ENCODE measurements at regions not wholly inside any gene's neighbourhood (a gene's known extent, or its start where the extent isn't known, plus 50 kb on each side); places are given as distances from the start of the nearest gene placed in this dataset.
A peak's percentile ranks its signal among the peaks of the same experiment; 100 is the strongest.

DNA sequence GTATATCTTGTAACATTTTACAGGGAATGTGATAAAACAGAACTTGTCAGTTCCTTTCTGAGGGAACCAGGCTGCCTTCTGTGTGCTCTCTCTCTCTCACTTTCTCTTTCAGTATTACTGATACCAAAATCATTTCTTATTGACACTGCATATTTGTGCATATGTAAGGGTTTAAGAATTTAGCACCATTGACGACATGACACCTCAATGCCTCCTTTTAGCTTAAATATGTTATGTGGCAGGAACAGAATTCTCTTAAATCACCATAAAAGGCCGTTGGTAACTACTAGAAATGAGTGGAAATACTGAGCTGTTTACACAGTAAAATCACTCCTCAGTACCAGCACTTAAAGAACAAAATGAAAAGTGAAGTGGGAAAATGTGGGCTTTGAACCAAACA lies 457.7 kb upstream of the SYT1 start:
- no peak for DNase-seq

DNA sequence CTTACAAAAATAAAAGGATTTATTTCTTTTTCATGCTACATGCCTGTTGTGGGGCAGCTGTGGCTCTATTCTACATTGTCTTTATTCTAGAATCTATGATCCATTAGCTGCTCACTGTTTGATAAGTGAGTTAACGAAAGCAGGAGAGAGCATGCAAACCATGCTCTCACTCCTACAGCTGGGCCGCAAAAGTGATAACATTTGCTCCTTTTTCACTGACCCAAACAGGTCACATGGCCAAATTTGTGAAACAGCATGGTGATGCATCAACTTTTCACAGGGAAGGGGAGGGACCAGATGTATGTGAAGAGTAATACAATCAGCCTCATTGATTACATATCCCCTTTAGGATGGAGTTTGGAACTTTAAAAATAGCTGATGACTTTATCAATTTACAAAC lies 456.9 kb upstream of the SYT1 start:
- no peak for DNase-seq

DNA sequence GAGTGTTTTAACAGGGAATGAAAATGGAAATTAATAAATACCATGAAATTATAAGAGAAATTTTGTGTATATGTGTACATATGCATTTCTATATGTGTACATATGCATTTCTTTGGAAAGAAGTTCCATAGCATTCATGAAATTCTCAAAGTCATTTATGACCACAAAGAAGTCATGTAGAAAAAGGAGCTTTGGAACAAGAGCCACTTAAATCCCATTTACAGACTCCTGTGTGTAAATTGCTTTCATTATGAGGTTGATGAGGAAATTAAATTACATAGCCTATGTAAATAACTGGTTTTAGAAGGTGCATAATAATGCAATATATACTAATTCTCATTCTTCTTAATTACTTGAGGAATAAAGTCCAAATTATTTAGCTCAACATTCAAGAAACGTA lies 450.5 kb upstream of the SYT1 start:
- DNase-seq = no peak

DNA sequence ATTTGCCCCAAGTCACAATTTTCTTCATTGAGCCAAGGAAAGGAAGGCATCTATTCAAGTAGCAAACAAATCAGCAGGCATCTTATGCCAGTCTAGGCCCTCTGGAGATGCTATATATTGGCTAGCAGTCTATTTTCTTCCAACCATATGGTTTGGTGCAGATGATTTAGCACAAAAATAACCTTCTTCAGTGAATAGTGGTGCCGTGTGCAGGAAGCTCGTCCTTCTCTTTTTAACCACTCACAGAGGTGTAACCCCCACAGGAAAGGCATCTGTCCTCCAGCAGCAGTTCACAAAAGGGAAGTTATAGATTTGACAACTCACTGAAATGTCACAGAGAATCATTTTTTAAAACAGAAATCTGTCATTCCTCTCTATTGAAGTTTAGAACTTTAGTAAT lies 445.7 kb upstream of the SYT1 start:
- peak; percentile 5 to 17 for DNase-seq

DNA sequence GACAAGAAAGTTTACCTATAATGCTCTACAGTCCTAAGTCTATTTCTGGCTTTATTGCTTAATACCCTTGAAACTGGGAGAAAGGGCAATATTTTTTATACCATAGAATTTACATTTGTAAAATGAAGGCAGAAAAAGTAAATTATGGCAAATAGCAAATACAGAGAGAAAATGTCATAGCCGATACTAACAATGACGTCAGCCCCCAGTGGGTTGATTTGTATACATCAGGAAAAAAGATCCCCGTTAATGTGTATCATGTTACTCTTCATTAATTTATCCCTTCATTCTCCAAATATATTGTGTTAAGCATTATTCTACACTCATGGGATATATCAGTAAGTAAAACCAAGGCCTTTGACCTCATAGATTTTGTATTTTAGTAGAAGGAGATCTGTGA lies 445.1 kb upstream of the SYT1 start:
- no peak for DNase-seq

DNA sequence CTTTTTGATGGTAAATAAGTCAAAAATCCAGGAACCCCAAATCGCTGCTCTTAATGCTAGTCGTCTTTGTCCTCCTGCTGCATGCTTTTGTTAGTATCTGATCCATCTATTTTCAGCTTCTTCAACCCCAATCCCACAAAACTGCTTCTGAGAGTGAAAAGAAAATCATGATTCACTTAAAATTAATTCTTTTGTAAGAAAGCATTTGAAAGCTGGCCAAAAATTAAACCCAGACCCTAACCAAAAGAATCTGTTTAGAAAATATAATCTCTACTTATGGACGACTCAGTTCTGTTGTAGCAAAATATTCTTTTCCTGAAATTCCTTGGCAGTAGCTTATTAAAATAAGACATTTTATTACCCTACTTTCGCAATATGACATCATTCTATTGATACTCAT lies 443.6 kb upstream of the SYT1 start:
- no peak for DNase-seq

DNA sequence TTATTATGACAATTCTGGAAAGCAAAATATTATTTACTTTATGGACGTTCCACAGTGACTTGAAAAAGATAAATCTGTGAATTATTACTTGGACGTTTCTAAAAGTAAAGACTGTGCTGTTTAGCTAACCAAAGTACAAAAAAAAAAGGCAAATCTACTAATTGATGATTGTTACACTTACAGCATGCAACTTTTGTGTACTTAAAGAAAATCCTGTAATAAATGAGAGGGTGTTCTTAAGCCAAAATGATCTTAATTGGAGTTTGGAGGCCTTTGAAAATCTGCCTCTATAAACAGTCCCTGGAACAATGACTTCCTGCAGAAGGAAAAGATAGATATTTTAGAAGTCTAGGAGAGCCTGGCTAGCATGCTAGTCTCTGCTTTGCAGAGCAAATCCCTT lies 434.0 kb upstream of the SYT1 start:
- DNase-seq = no peak

DNA sequence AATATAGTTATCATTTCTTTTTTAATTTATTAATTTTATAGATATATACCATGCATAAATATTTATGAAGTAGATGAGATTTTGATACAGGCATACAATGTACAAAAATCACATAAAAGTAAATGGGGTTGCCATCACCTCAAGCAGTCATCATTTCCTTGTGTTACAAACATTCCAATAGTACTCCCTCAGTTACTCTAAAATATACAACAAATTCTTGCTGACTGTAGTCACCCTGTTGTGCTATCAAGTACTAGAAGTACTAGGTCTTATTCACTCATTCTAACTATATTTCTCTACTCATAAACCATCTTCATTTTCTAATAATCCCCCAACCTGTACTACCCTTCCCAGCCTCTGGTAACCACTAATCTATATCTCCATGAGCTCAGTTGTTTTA lies 432.6 kb upstream of the SYT1 start:
- no peak for DNase-seq

DNA sequence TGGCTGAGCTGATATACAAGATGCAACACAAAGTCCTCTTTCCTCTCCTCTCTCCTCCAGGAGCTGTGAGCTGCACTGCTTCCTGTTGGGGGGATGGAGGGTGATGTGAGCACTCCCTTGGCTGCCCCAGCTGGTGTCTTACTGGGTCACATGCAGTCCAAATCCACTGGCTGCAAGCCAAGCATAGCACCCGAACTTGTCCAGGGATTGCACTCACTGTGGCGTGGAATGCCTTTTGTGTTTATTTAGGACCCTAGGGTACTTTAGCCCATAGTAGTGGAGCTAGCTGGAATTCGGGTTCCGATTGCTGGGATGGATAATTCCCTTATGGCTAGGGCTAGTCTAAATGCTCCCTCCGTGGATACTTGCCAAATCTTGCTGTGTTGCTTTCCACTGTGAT lies 424.9 kb upstream of the SYT1 start:
- no peak for DNase-seq

DNA sequence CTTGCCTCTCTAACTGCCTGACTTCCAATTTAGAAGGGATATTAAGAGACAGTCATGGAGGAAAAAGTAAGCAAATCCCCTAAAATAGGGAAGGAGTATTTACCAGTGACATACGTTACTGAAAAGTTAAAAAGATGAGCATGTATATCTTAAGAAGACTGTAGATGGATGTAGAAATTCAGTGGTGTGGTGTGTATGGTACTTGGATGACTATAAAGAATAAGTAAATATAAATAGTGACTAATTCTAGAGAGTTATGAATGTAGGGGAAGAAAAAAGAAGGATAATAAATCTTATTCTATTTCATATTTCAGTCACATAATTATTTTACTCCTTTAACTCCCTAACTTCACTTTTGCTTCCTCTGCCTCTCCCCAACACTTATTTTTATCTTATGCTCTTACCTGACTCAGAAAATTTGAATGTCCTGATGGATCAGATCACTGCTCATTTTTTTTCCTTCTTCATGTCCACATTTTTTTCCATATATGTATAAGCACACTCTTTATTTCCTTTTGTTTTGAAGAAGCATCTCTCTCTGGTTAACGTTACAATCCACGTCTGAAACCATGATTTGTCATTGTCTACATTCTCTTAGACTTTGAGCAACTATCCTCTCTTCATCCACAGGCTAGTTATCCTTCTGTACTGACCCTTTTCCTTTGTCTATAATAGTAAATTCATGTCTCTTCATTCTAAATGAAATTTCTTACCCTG lies 422.7 kb upstream of the SYT1 start:
- DNase-seq = no peak

DNA sequence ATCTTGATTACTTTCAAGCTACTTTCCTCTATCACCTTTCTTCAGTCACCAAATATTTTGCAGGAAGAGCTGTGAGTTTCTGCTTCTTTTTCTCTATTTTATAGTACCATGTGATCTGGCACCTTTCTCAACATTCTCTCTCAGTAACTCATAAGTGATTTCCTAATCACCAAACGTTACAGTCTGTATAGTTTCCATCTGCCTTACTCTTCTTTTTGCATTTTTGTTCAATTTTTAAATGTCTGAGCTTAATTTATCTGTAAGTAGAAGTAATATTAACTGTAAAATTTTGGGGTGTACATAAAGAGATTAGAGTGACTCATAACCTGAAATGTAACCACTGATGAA lies 422.1 kb upstream of the SYT1 start:
- DNase-seq = no peak

DNA sequence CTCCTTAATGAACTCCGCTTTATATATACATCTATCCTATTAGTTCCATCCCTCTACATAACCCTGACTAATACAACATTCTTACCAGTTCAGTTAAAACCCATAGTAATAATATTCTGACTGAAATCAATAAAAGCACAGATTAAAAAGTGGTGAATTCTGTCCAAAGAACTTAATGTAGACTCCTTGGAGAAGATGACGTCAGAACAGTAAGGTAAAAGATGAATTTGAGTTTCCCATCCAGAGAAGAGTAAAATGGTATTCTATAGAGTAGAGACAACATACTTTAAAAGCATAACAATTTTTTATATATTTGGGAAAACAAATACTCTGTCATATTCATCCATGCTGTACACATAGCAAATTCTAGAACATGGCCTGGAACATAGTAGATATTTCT lies 418.0 kb upstream of the SYT1 start:
- DNase-seq = no peak

DNA sequence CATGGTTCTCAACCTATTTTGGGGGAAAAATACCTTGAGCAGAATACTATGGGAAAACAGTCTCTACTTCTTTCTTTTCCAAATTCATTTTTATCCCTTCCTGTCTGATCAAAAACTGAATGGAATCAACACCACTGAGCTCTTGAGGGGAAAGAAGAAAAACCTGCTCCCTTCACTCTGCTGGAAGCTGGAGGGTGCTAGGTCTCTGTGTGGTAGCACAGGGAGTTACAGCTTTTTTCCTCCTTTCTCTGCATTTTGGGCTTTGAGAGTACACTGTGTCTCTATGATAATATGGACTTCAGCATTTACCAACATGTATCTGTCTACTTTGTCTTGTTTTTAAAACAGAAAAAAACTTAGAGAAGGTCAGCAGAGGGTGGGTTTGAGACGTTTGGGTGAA lies 417.2 kb upstream of the SYT1 start:
- DNase-seq = no peak

DNA sequence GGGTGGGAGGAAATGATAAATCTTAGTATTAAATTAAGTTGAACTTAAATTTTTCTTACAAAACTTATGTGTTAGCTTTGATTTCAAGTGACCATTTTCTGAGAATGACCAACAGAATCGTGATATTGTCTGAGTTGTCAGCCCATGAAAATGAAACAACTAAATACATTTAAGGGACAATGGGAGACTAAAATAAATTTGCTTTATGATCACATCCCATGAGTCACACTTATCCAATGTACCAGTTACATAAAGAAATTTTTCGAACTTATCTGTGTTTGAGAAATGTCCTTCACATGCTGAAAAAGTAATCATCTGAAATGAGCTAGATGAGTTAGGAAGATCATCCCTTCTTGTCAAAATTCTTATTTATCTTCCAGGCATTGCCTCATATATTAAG lies 415.9 kb upstream of the SYT1 start:
- no peak for DNase-seq

DNA sequence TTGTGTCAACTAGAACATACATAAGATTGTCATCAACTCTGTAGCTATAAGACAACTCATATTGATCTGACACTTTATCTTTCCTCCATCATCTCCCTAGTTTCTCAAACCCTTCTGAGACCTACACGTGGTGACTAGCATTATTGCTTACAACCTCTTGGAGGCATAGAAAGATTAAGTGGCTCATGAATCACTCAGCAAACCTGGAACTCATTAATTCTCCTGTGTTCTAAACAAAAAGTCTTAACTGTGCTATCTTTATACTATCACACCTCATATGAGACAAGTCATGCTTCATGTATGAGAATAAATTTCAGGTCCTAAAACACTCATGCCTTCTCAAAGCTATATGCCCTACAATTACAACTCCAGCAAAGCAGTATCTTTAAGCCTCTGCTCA lies 408.6 kb upstream of the SYT1 start:
- DNase-seq = no peak

DNA sequence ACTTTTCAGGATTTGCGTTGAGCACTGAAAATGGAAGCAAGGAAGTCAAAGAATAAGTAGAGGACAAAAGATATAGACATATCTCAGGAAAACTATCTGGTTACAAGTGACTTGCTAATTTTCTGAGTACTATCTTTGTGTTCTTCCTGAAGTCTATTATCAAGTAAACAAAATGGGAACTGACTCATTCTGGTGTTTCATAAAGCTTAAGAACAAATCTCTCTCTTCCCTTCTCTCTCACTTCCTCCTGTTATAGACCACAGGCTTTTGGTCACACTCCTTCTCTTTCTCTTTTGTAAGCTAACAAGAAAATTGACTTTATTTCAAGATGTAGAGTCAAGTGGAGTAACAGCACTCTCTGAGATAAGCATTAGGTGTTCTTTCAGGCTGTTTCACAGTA lies 406.6 kb upstream of the SYT1 start:
- peak; percentile 27 to 44 for DNase-seq

DNA sequence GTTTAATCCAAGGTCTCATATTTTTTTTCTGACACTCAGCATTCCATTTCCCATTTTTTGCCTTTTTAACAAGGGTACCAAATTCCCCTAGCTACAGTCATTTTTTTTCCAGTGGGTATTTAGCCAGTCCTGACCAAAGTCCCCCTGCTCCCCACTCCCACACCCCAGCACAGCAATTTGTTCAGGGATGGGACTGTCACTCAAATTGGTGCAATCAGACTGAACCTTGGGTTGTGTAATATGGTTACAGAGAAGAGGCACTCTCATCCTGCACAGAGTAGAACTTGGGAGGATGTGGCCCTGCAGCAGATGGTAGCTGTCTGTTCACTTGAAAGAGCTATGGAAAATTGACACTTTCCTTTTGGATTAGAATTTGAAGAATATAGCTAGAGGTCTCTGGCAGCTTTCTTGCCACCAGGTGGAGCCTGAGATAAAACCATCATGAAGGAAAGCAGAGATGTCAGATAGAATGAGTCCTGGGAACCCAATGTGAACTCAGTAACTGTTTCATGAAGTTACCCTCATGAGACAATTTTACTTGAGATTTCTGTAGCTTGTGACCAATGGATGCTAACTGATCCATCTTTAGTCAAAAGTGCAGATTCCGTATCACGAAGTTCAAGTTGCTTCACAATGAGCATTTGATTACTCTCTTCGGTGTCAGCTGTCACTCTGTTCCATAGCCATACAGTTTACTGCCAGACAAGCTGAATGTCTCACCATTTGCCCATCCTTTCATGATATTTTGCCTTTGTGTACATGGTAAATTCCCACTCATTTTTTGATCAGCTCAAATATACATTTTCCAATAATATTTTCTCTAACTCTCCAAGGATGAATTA lies 394.0 kb upstream of the SYT1 start:
- DNase-seq = no peak

DNA sequence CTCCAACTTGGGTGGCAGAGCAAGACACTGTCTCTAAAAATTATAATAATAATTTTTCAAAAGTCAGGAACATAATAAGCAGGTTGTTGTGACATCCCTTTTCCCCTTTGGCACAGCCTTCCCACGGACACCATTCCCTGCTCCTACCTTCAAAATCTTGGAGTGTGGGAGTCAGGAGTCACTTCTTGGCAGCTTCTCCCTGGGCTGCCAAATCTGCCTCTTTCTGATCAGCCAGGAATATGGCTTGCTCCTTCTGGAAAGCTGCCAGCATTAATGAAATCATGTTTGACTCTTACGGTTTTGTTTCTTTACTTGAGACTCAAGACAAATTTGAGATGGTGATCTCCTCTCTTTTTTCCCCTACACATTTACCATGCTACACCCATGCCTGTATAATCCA lies 391.4 kb upstream of the SYT1 start:
- no peak for DNase-seq

DNA sequence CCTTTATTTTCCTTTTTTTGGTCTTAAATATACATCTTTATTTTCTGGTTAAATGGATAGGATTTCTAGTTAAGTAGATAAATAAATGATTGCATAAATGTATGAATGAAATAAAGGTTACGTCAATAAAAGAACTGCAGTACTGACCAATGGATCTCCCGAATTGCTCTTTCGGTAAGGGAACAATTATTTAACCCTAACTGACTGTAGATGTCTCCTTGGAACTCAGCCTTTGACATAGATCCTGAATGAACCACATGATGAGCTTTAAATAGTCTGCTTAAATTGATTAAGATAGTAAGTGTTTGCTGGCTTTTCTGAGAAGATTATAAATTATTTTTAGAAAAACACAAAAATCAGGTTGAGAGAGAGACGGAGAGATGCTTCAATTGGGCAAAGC lies 391.0 kb upstream of the SYT1 start:
- DNase-seq = no peak

DNA sequence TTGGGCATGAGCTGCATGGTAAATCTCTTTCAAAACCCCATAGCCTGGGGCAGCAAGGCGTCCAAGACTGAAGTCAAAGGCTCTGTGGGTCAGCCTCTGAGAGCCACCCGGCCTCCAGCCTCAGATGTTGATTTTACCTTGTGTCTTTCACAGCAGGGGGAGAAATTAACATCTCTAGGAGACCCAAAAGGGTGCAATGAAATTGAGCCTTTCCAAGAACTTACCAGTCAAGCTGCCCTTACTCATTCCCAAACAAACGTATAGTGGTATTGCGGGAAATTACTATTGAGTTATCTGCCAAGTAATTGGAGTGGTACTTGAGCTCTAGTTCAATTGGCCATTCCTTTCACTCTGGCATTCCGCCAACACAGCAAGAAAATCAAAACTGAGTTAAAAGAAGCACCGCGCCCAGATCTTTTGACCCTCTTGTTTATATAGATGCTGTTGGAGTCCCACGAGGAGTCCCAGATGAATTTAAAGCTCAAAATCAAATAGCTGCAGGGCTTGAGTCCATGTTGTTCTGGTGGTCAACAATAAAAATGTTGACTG lies 380.7 kb upstream of the SYT1 start:
- DNase-seq = no peak

DNA sequence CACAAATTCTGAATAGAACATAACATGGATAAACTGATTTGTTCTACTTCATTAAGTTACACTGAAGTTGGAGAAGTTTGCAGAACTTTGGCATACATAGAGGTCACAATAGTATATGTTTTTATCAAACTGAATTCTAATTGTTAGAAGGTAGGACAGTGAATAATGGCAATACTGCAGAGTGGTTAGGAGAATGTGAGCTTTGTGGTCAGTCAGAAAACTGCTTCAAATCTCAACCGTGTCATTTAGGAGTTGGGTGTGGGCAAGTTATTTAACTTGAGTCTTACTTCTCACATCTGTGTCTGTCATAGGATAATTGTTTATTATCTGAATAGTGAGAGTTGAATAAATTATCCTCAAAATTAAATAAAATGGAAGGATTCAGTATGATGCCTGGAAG lies 374.6 kb upstream of the SYT1 start:
- DNase-seq = no peak

DNA sequence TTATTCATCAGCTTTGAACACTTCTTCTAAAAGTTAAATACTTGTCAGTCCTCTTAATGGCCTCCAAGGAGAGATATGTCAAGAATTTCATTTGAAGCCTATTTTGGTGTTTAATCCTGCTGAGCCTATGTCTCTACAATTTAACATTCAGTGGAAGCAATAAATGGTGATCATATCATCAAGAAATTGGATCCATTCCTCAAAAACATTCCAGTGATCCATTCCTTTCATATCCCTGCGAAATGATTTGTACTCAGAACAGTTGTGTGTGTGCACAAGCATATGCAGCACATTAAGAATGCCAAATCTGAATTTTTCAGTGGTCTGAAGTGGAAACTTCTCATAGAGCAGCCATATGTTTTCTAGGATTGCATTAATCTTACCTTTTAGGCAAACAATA lies 373.7 kb upstream of the SYT1 start:
- no peak for DNase-seq

DNA sequence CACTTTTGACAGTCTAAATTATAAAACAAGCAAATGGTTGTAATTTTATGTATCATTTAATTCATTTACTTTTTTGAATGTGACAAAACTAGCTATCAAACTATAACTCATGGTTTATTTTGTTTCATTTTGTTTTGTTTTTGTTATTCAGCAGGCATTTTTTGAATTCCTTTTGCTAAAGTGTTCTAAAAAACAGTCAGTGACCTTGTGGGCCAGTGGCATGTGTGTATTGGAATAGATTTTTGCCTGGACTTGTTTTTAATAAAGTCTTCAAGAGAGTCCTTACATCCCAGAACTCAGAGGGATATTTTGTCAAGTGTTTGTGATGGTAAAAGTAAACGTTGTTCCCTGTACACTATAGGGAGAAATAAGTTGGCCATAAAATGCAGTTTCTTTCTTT lies 369.7 kb upstream of the SYT1 start:
- DNase-seq = no peak

DNA sequence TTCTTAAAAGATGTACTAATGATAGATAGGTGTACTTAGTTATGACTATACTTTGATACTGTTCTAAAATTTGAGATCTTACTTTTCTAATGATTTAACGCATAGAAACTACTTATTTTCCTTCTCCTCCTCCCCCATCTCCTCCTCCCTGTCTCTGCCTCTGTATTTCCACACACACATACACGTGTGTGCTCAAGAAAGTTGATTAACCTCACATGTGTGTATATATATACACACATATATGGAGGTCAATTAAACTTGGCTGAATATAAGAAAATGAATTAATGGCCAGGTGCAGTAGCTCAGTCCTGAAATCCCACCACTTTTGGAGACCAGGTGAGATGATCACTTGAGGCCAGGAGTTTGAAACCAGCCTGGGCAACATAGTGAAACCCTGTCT lies 362.7 kb upstream of the SYT1 start:
- DNase-seq = no peak
